ENCODE measurements at regions not wholly inside any gene's neighbourhood (a gene's known extent, or its start where the extent isn't known, plus 50 kb on each side); places are given as distances from the start of the nearest gene placed in this dataset.
A peak's percentile ranks its signal among the peaks of the same experiment; 100 is the strongest.

- no peak for TF ChIP-seq CTCF (IDR thresholded peaks at IDR 0.05)
- Histone ChIP-seq H3K4me3 (no peak overlapping the region), H3K36me3 (no peaks in the 10 kb centered on the region), H3K27me3 (no peaks in the 10 kb centered on the region), H3K27ac (peak overlapping the region; percentile 22 to 61), H3K4me1 (peaks cover 0 to 45% (median 19%) of the 10 kb centered on the region in 4 donors), H3K9me3 (no peaks in the 10 kb centered on the region)
- DNase-seq = no peak
- intact Hi-C loops (cut with DNase I; ENCODE audit: low total_unique reads) = no loop called here
Observed at GRCh38 chr15:95459273-95459672, 871.2 kb upstream of the NR2F2 start.

- DNase-seq = no peak
- Histone ChIP-seq H3K27me3 (no peaks in the 10 kb centered on the region), H3K4me3 (peak overlapping the region in 1 of 2 donors; percentile 7), H3K9me3 (no peaks in the 10 kb centered on the region), H3K4me1 (peaks cover 0 to 34% (median 6%) of the 10 kb centered on the region in 4 donors), H3K27ac (peak overlapping the region; percentile 61 to 65), H3K36me3 (no peaks in the 10 kb centered on the region)
- TF ChIP-seq CTCF (IDR thresholded peaks at IDR 0.05) = no peak
- intact Hi-C loops (cut with DNase I; ENCODE audit: low total_unique reads) = no loop called here
Observed at GRCh38 chr15:95464509-95464908, 866.0 kb upstream of the NR2F2 start.

GRCh38 chr15:95468820-95469219 lies 861.7 kb upstream of the NR2F2 start:
- H3K27ac ChIP-seq = peak overlapping the region; percentile 23 to 82

GRCh38 chr15:95469496-95470000 lies 861.0 kb upstream of the NR2F2 start:
- peak overlapping the region; percentile 23 to 82 for H3K27ac ChIP-seq
- no peak overlapping the region for H3K4me3 ChIP-seq
- H3K27me3 ChIP-seq = no peaks in the 10 kb centered on the region
- H3K36me3 ChIP-seq = no peaks in the 10 kb centered on the region
- peaks cover 0 to 43% (median 10%) of the 10 kb centered on the region in 4 donors for H3K4me1 ChIP-seq
- no peak for TF ChIP-seq CTCF (IDR thresholded peaks at IDR 0.05)
- no peaks in the 10 kb centered on the region for H3K9me3 ChIP-seq
- DNase-seq = no peak
- intact Hi-C loops (cut with DNase I; ENCODE audit: low total_unique reads) = no loop called here

More at GRCh38 chr15:95468820-95469219, 861.7 kb upstream of the NR2F2 start:
- no peaks in the 10 kb centered on the region for H3K27me3 ChIP-seq
- H3K4me3 ChIP-seq = no peak overlapping the region
- no peak for DNase-seq
- H3K9me3 ChIP-seq = no peaks in the 10 kb centered on the region
- H3K4me1 ChIP-seq = peaks cover 0 to 50% (median 13%) of the 10 kb centered on the region in 4 donors
- intact Hi-C loops (cut with DNase I; ENCODE audit: low total_unique reads) = no loop called here
- H3K36me3 ChIP-seq = no peaks in the 10 kb centered on the region
- TF ChIP-seq CTCF (IDR thresholded peaks at IDR 0.05) = no peak

GRCh38 chr15:95470529-95470928 lies 860.0 kb upstream of the NR2F2 start:
- no peak for TF ChIP-seq CTCF (IDR thresholded peaks at IDR 0.05)
- Histone ChIP-seq H3K4me3 (no peak overlapping the region), H3K9me3 (no peaks in the 10 kb centered on the region), H3K36me3 (no peaks in the 10 kb centered on the region), H3K27ac (peak overlapping the region; percentile 73 to 82), H3K4me1 (peaks cover 0 to 34% (median 7%) of the 10 kb centered on the region in 4 donors), H3K27me3 (no peaks in the 10 kb centered on the region)
- intact Hi-C loops (cut with DNase I; ENCODE audit: low total_unique reads) = no loop called here
- DNase-seq = no peak
